Central memory CD8-positive, alpha-beta T cell (primary cell): ENCODE measurements at regions not wholly inside any gene's neighbourhood (a gene's known extent, or its start where the extent isn't known, plus 50 kb on each side); places are given as distances from the start of the nearest gene placed in this dataset.

Experiments
- ATAC-seq: fragments of 150-1000 bp; cut with Tn5 transposase; replicated peaks from 2 replicates; pipeline ENCODE4 v1.10.0; 2022; ENCODE audit warnings: mild to moderate bottlenecking, moderate FRiP score, moderate number of reproducible peaks; ENCODE audit not compliant: poor library complexity, severe bottlenecking; ENCODE audit errors: extremely low read depth
- DNase-seq, 2 donors: peaks; one replicate each; pipeline ENCODE4 v3.0.0; 2021; ENCODE audit warnings: low spot score in 2 of 2
- H3K27ac Mint-ChIP-seq: one replicate; pipeline ENCODE4 v1.8.0; 2022; ENCODE audit warnings: low read depth, mild to moderate bottlenecking, moderate library complexity, mixed read lengths
- H3K27me3 Mint-ChIP-seq: one replicate; pipeline ENCODE4 v1.8.0; 2022; ENCODE audit warnings: mixed read lengths
- H3K36me3 Mint-ChIP-seq: one replicate; pipeline ENCODE4 v1.8.0; 2022; ENCODE audit warnings: mild to moderate bottlenecking, moderate library complexity, mixed read lengths; ENCODE audit not compliant: insufficient read depth
- H3K4me1 Mint-ChIP-seq: one replicate; pipeline ENCODE4 v1.8.0; 2022; ENCODE audit warnings: mixed read lengths
- H3K4me3 Mint-ChIP-seq: one replicate; pipeline ENCODE4 v1.8.0; 2022; ENCODE audit warnings: mild to moderate bottlenecking, moderate library complexity, mixed read lengths
- H3K9me3 Mint-ChIP-seq: one replicate; pipeline ENCODE4 v1.8.0; 2022; ENCODE audit warnings: mixed read lengths

DNA sequence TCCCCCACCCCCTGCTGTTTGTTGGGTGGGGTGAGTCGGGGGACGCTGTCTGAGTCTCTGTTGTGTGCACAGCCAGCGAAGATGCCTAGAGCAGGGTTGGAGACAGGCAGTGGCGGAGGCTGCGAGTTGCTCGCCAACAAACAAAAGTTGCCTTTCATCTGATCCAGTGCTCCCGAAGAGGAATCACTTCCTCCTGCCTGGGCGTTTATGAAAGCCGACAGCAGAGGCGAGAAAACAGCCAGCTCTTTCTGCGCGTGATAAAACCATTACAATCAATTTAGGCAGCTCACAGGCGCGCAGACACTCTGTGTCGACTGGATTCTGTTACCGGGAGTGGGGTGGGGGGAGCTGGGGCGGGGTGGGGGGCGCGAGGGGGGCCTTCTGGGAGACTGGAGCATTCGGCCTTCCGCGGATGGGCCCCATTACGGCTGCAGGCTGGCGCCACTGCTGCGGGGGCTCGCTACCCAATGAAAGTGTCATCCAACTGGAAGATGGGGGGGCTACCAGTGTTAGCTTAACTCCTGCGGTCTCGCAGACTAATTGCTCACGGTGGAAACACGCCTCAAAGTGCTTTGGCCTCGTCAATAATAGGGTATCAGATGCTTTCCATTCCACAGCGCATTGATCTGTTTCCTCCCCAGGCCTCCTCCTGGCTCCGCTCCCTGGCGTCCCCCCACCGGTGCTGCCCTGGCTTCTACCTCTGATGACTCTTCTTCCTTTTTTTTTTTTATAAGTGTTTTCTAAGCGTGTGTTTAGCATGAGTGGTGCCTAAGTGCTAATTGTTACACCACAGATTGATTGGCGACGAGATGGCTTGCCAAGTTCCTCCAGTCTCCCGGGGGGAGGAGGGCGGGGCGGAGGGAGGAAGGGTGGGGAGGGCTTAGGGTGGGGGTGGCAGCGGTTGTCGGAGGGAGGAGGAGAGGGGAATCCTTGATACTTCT is 678.4 kb downstream of the MED13L start:
- DNase-seq (no peak), ATAC-seq (no peak)
- Mint-ChIP-seq H3K27me3 (no peaks in the 10 kb centered on the region), H3K4me3 (no peak overlapping the region), H3K4me1 (no peaks in the 10 kb centered on the region), H3K9me3 (peaks cover 12% of the 10 kb centered on the region), H3K27ac (no peak overlapping the region), H3K36me3 (no peaks in the 10 kb centered on the region)

DNA sequence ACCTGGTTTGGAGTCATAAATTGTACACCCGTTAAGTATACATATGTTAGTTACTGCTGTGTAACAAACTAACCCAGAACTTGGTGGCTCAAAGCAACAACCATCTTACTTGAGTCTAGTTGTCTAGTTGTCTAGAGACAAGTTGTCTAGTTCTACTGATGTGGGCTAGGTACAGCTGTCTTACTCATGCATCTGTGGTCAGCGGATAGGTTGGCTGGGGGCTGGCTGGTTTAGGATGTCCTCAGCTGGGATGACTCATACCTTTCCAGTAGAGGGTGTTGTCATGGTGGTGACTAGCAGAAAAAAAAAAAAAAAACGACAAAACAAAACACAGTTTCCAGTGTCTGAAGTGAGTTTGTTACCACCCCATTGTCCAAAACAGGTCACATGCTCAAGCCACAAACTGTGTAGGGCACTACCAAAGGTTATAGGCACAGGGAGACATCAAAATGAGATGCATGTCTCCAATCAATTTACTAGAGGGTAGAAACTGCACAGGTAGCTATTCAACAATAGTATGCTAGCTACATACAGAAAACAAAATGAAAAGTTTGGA is 680.3 kb downstream of the MED13L start:
- no peaks in the 10 kb centered on the region for H3K27me3 Mint-ChIP-seq
- peaks cover 12% of the 10 kb centered on the region for H3K9me3 Mint-ChIP-seq
- ATAC-seq = no peak
- no peaks in the 10 kb centered on the region for H3K4me1 Mint-ChIP-seq
- no peak overlapping the region for H3K27ac Mint-ChIP-seq
- H3K36me3 Mint-ChIP-seq = no peaks in the 10 kb centered on the region
- DNase-seq = no peak
- H3K4me3 Mint-ChIP-seq = no peak overlapping the region

DNA sequence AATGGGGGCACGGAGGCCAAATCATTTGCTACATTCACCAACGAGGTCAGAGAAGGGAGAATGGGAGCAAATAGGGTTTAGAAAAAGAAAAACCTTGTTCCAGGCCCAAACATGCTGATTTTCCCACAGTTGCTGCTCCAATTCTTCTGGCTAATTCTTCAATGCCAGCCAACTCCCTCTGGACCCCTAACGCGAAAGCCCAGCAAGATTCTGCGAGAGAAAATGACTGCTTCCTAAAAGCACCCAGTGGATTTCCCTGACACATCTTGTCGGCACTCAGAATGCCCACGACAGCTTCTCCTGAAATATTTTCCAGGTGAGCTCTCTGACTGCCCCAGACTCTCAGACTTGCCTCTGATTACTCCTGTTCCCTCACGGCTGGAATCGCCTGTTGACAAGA is 689.4 kb downstream of the MED13L start:
- Mint-ChIP-seq H3K36me3 (no peaks in the 10 kb centered on the region), H3K27ac (no peak overlapping the region), H3K4me1 (no peaks in the 10 kb centered on the region), H3K27me3 (no peaks in the 10 kb centered on the region), H3K9me3 (peaks cover 12% of the 10 kb centered on the region), H3K4me3 (no peak overlapping the region)
- ATAC-seq = no peak
- no peak for DNase-seq

DNA sequence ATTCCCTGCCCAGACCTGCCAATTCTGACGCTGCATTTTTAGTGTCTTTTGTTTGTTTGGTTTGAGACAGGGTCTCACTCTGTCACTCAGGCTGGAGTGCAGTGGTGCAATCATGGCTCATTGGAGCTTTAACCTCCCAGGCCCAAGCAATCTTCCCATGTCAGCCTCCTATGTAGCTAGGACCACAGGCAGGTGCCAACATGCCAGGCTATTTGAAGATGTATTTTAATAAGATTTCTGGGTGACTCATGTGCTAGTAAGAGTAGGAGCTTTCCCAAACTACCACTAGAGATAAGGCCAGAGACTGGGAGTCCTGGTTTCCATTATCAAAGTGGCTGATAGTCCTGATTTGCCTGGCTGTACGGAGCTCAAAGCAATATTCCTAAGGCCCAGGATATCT is 693.3 kb downstream of the MED13L start:
- DNase-seq = no peak
- H3K27ac Mint-ChIP-seq = no peak overlapping the region
- H3K36me3 Mint-ChIP-seq = no peaks in the 10 kb centered on the region
- no peaks in the 10 kb centered on the region for H3K4me1 Mint-ChIP-seq
- H3K4me3 Mint-ChIP-seq = no peak overlapping the region
- H3K9me3 Mint-ChIP-seq = peaks cover 11% of the 10 kb centered on the region
- no peaks in the 10 kb centered on the region for H3K27me3 Mint-ChIP-seq
- no peak for ATAC-seq

DNA sequence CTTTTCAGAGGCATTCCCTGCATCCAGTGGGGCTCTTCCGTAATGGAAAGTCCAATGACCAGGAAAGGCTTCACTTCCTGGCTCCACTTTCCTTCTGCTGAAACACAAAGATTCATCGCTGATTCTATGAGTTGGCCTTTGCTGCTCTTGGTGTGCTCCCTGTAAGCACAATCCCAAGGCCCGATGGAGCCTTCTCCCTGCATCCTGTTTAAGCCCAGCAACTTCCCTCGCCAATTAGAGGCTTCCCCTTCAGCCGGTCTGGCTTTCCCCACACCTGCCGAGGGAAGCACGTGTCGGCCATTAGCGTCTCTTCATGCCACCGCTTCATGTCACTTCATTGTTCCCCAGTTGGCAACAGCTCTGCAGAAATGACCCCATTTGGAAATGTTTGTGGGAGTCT is 693.9 kb downstream of the MED13L start:
- H3K36me3 Mint-ChIP-seq = no peaks in the 10 kb centered on the region
- peaks cover 11% of the 10 kb centered on the region for H3K9me3 Mint-ChIP-seq
- H3K4me1 Mint-ChIP-seq = no peaks in the 10 kb centered on the region
- H3K27me3 Mint-ChIP-seq = no peaks in the 10 kb centered on the region
- ATAC-seq = no peak
- H3K4me3 Mint-ChIP-seq = no peak overlapping the region
- DNase-seq = no peak
- no peak overlapping the region for H3K27ac Mint-ChIP-seq

DNA sequence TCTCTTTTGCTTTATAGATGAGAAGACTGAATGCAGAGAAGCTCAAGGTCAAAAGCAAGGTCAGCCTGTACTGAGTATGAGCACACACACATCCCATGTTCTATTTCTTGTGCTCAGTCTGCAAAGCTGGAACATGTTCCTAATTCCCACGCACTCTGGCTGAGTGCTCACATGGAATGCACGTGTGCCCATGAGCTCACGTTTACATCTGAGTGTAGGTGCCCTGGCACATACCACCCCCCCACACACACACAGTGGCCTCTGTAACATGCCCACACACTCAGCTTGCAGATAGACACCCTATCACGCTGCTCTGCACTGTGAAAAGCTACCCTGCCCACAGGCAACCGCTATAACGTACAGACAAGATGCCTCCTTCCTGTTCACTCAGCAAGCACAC is 700.1 kb downstream of the MED13L start:
- no peaks in the 10 kb centered on the region for H3K27me3 Mint-ChIP-seq
- no peak for ATAC-seq
- no peak overlapping the region for H3K27ac Mint-ChIP-seq
- no peaks in the 10 kb centered on the region for H3K36me3 Mint-ChIP-seq
- H3K4me1 Mint-ChIP-seq = no peaks in the 10 kb centered on the region
- no peak overlapping the region for H3K4me3 Mint-ChIP-seq
- DNase-seq = no peak
- peaks cover 5% of the 10 kb centered on the region for H3K9me3 Mint-ChIP-seq

DNA sequence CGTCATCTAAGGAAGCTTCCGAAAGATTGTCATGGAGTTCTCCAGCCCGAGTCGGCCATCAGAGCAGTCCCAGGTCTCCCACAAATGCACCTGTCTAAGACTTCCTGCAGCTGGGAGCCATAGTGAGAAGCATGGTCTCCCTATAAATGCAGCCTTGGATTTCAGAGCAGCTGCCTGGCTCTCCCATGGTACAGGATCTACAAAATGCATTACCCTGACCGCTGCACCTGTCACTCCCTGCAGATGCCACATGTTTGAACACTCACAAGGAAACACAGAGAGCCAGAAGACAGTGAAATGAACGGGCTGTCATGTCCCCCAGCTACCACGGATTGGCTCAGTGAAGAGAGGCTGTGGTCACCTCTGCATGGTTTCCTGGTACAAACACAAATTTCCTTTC is 702.7 kb downstream of the MED13L start:
- ATAC-seq (no peak), DNase-seq (no peak)
- H3K36me3 Mint-ChIP-seq = no peaks in the 10 kb centered on the region
- no peak overlapping the region for H3K27ac Mint-ChIP-seq
- H3K4me3 Mint-ChIP-seq = no peak overlapping the region
- H3K9me3 Mint-ChIP-seq = peaks cover 8% of the 10 kb centered on the region
- H3K27me3 Mint-ChIP-seq = no peaks in the 10 kb centered on the region
- no peaks in the 10 kb centered on the region for H3K4me1 Mint-ChIP-seq

DNA sequence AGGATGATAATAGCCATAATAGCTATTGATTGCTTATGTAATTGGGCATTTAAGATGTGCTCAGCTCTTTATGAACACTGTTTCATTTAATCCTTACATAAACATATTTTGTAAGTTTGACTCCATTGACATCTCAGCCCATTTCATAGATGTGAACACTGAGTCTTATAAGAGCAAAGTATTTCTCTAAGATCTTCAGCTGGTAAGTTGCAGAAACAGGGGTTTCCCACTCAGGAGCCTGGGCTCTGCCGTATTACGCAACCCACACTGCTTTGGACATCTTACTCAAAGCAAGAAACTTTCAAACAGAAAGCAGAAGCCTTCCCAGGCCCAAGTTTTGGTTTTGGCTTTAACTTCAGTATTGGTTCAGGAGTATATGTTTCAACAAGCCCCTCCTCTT is 705.1 kb downstream of the MED13L start:
- Mint-ChIP-seq H3K9me3 (peaks cover 6% of the 10 kb centered on the region), H3K4me1 (no peaks in the 10 kb centered on the region), H3K27me3 (no peaks in the 10 kb centered on the region), H3K36me3 (no peaks in the 10 kb centered on the region), H3K27ac (no peak overlapping the region), H3K4me3 (no peak overlapping the region)
- no peak for ATAC-seq
- no peak for DNase-seq

DNA sequence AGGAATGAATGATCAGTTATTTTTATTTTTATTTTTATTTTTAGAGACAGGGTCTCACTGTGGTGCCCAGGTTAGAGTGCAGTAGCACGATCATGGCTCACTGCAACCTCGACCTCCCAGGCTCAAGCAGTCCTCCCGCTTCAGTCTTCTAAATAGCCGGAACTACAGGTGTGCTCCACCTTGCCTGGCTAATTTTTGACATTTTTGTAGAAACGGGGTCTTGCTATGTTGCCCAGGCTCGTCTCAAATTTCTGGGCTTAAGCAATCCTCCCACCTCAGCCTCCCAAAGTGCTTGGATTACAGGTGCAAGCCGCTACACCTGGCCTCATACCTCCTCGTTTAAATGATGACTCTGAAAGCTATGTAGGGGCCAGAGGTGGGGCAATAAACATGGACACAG is 706.0 kb downstream of the MED13L start:
- Mint-ChIP-seq H3K4me3 (no peak overlapping the region), H3K27me3 (no peaks in the 10 kb centered on the region), H3K36me3 (no peaks in the 10 kb centered on the region), H3K27ac (no peak overlapping the region), H3K4me1 (no peaks in the 10 kb centered on the region), H3K9me3 (peaks cover 6% of the 10 kb centered on the region)
- ATAC-seq = no peak
- DNase-seq = no peak

DNA sequence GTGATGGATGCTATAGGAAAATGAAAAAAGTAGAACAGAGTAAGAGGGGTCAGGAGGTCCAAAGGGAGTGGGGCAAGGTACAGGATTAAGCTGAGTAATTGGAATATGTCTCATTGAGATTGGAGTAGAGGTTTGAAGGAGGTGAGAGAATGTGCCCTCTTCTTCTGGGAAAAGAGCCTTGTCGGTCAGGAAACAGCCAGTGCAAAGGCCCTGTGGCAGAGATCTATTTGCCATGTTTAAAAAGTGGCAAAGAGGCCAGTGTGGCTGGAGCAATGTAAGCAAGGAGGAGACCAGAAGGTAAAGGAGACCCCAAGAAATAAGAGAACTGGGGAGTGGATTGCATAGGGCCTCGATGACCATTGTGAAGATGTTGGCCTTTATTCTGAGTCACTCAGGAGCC is 706.5 kb downstream of the MED13L start:
- no peaks in the 10 kb centered on the region for H3K4me1 Mint-ChIP-seq
- DNase-seq (no peak), ATAC-seq (no peak)
- H3K27me3 Mint-ChIP-seq = no peaks in the 10 kb centered on the region
- H3K4me3 Mint-ChIP-seq = no peak overlapping the region
- H3K9me3 Mint-ChIP-seq = peaks cover 6% of the 10 kb centered on the region
- H3K27ac Mint-ChIP-seq = no peak overlapping the region
- no peaks in the 10 kb centered on the region for H3K36me3 Mint-ChIP-seq

DNA sequence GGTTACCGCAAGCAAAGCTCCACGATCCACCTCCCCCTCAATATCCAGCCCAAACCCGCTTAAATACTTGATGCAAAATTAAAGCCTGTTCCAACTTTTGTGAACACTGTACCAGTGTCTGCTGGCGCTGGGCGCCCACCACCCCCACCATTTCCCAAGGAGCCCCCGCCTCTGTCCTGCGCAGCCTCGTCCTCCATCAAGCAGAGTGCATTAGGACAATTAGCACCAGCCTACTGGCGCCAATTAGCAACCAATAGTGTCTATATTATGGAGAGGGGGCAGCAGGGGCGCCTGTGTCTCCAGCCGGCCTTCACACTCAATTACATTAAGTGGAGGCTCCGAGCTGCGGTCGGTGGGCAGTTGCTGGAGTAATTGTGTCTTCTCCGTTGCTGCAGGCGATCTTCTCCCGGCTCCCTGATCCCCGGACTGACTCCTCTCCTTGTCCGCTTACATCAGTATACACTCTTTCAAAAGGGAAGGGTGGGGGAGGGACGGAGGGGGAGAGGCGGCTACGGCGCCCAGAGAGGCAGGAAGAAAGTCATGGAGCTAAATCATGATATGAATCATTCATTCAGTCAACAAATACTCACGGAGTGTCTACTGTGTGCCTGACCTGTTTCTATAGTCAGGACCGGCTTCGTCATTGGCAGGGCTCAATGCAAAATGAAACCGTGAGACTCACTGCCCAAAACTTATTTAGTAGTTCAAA is 707.3 kb downstream of the MED13L start:
- peaks cover 6% of the 10 kb centered on the region for H3K9me3 Mint-ChIP-seq
- ATAC-seq = no peak

DNA sequence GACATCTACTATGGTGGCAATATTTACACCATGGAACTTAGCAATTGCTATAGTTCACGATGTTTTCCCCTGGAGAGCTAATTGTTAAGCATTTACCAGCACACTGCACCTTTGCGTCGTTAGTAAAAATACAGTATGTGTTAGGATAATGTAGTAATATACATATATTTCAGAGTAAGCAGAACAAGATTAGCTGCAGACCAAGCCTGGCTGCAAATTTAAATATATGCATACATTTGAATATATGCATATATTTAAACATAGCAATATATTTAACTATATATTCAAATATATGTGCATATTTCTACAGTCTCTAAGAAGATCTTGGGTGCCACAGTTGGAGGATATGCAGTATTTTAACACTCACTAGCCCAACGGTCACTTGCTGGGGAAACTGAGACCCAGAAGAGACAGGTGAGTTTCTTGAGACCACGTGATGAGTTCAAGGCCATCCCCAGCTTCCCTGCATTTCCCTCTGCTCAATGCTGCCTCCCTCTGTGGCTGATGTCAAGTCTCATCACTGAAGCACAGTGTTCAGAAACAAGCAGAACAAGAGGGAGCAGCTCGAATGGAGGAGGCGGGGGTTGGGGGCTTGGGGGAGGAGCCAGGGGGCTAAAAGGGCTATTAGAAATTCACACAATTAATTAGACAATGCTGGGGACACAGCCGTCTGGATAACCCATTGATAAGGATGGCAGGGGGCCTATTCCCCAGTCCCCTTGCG is 708.0 kb downstream of the MED13L start:
- ATAC-seq = no peak
- H3K4me3 Mint-ChIP-seq = no peak overlapping the region
- H3K27ac Mint-ChIP-seq = no peak overlapping the region
- no peaks in the 10 kb centered on the region for H3K4me1 Mint-ChIP-seq
- H3K36me3 Mint-ChIP-seq = no peaks in the 10 kb centered on the region
- no peak for DNase-seq
- no peaks in the 10 kb centered on the region for H3K27me3 Mint-ChIP-seq
- peaks cover 6% of the 10 kb centered on the region for H3K9me3 Mint-ChIP-seq

More for the DNA sequence above, 707.3 kb downstream of the MED13L start:
- Mint-ChIP-seq H3K4me1 (no peaks in the 10 kb centered on the region), H3K36me3 (no peaks in the 10 kb centered on the region), H3K27ac (no peak overlapping the region), H3K4me3 (no peak overlapping the region), H3K27me3 (no peaks in the 10 kb centered on the region)
- no peak for DNase-seq
